ENCODE measurements at regions not wholly inside any gene's neighbourhood (a gene's known extent, or its start where the extent isn't known, plus 50 kb on each side); places are given as distances from the start of the nearest gene placed in this dataset.
"Not testable (repeated sequence)": the region's sequence is repeated elsewhere in the genome, so short reads cannot be mapped to it uniquely, and the experiment has no call there.

DNA sequence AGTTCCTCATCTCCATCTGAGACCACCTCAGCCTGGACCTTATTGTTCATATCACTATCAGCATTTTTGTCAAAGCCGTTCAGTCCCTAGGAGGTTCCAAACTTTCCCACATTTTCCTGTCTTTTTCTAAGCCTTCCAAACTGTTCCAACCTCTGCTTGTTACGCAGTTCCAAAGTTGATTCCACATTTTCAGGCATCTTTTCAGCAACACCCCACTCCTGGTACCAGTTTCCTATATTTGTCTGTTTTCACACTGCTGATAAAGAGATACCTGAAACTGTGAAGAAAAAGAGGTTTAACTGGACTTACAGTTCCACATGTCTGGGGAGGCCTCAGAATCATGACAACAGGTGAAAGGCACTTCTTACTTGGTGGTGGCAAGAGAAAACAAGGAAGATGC lies 622.1 kb downstream of the MAT2B start:
- H3K27me3 ChIP-seq (replicated peaks; ENCODE audit: control insufficient read depth, insufficient read depth, low read length, poor library complexity, severe bottlenecking) = no peaks in the 10 kb centered on the region
- no peaks in the 10 kb centered on the region for H3K36me3 ChIP-seq (ENCODE audit: control insufficient read depth, insufficient read depth, low read length)
- no peak overlapping the region for H3K27ac ChIP-seq (ENCODE audit: insufficient read depth, low read length, poor library complexity, severe bottlenecking)
- peaks cover 4% of the 10 kb centered on the region for H3K9me3 ChIP-seq (ENCODE audit: control insufficient read depth, low read length)
- no peaks in the 10 kb centered on the region for H3K4me1 ChIP-seq (ENCODE audit: control insufficient read depth, insufficient read depth, low read length, poor library complexity, severe bottlenecking)
- no peak for DNase-seq
- no peak overlapping the region for H3K4me3 ChIP-seq (ENCODE audit: insufficient read depth, low read depth, low read length, poor library complexity, severe bottlenecking)

DNA sequence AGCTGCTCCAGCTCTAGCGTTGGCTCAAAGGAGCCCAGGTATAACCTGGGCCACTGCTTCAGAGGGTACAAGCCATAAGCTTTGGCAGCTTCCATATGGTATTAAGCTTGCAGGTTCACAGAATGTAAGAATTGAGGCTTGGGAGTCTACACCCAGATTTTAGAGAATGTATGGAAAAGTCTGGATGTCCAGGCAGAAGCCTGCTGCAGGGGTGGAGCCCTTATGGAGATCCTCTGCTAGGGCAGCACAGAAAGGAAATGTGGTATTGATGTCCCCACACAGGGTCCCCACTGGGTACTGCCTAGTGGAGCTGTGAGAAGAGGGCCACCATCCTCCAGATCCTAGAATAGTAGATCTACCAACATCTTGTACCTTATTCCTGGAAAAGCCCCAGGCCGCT lies 626.9 kb downstream of the MAT2B start:
- H3K27ac ChIP-seq (ENCODE audit: insufficient read depth, low read length, poor library complexity, severe bottlenecking) = no peak overlapping the region
- peaks cover 4% of the 10 kb centered on the region for H3K9me3 ChIP-seq (ENCODE audit: control insufficient read depth, low read length)
- DNase-seq = no peak
- no peaks in the 10 kb centered on the region for H3K36me3 ChIP-seq (ENCODE audit: control insufficient read depth, insufficient read depth, low read length)
- H3K4me1 ChIP-seq (ENCODE audit: control insufficient read depth, insufficient read depth, low read length, poor library complexity, severe bottlenecking) = no peaks in the 10 kb centered on the region
- H3K27me3 ChIP-seq (replicated peaks; ENCODE audit: control insufficient read depth, insufficient read depth, low read length, poor library complexity, severe bottlenecking) = no peaks in the 10 kb centered on the region
- no peak overlapping the region for H3K4me3 ChIP-seq (ENCODE audit: insufficient read depth, low read depth, low read length, poor library complexity, severe bottlenecking)

DNA sequence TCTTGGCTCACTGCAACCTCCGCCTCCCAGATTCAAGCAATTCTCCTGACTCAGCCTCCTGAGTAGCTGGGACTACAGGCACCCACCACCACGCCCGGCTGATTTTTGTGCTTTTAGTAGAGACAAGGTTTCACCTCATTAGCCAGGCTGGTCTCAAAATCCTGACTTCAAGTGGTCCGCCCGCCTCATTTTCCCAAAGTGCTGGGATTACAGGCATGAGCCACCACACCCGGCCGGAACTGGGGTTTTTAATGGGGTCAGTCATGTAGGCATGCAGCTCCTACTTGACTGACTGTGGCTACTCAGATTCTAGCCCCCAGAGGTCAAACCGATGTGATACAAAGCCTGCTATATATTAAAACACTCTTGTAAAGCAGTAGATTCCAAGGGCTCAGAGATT lies 631.7 kb downstream of the MAT2B start:
- no peaks in the 10 kb centered on the region for H3K4me1 ChIP-seq (ENCODE audit: control insufficient read depth, insufficient read depth, low read length, poor library complexity, severe bottlenecking)
- no peak overlapping the region for H3K27ac ChIP-seq (ENCODE audit: insufficient read depth, low read length, poor library complexity, severe bottlenecking)
- H3K4me3 ChIP-seq (ENCODE audit: insufficient read depth, low read depth, low read length, poor library complexity, severe bottlenecking) = no peak overlapping the region
- no peak for DNase-seq
- H3K27me3 ChIP-seq (replicated peaks; ENCODE audit: control insufficient read depth, insufficient read depth, low read length, poor library complexity, severe bottlenecking) = no peaks in the 10 kb centered on the region
- H3K9me3 ChIP-seq (ENCODE audit: control insufficient read depth, low read length) = no peaks in the 10 kb centered on the region
- no peaks in the 10 kb centered on the region for H3K36me3 ChIP-seq (ENCODE audit: control insufficient read depth, insufficient read depth, low read length)

DNA sequence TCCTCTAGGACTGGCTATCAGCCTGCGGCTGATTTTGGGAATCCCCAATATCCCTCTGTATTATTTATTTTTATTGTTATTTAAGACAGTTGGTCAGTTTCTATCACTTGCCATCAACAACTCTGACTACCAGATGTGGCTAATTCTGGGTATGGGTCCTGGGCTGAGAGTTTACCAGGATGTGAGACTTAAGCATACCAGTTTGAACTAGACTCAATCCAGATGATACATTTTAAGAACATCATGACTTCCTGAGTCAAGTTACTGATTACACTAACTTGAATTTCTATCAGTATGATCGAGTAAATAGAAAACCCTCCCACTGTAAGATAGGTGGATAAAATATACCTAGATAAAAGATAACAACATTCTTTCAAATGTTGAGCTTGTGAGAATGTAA lies 634.0 kb downstream of the MAT2B start:
- H3K4me3 ChIP-seq (ENCODE audit: insufficient read depth, low read depth, low read length, poor library complexity, severe bottlenecking) = no peak overlapping the region
- H3K27me3 ChIP-seq (replicated peaks; ENCODE audit: control insufficient read depth, insufficient read depth, low read length, poor library complexity, severe bottlenecking) = no peaks in the 10 kb centered on the region
- no peak for DNase-seq
- H3K36me3 ChIP-seq (ENCODE audit: control insufficient read depth, insufficient read depth, low read length) = no peaks in the 10 kb centered on the region
- no peaks in the 10 kb centered on the region for H3K4me1 ChIP-seq (ENCODE audit: control insufficient read depth, insufficient read depth, low read length, poor library complexity, severe bottlenecking)
- no peaks in the 10 kb centered on the region for H3K9me3 ChIP-seq (ENCODE audit: control insufficient read depth, low read length)
- H3K27ac ChIP-seq (ENCODE audit: insufficient read depth, low read length, poor library complexity, severe bottlenecking) = no peak overlapping the region

DNA sequence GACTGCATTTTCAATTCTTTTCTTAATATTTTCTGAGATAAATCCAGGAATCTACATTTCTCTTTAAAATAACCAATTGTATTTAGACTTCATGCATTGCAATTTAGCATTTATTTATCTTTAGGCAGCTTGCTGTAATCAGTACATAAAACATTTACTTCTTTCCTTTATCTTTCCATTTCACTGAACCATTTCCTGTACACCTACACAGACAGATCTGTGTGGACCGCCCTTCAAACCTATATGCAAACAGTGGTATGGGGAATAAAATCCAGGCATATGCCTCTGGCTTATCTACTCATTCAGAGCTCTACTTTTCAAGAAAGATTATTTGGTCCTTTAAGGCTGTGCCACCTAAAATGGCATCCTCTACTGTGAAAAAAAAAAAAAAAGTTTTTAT lies 640.0 kb downstream of the MAT2B start:
- no peak overlapping the region for H3K4me3 ChIP-seq (ENCODE audit: insufficient read depth, low read depth, low read length, poor library complexity, severe bottlenecking)
- H3K9me3 ChIP-seq (ENCODE audit: control insufficient read depth, low read length) = no peaks in the 10 kb centered on the region
- H3K27ac ChIP-seq (ENCODE audit: insufficient read depth, low read length, poor library complexity, severe bottlenecking) = no peak overlapping the region
- DNase-seq = no peak
- no peaks in the 10 kb centered on the region for H3K36me3 ChIP-seq (ENCODE audit: control insufficient read depth, insufficient read depth, low read length)
- no peaks in the 10 kb centered on the region for H3K27me3 ChIP-seq (replicated peaks; ENCODE audit: control insufficient read depth, insufficient read depth, low read length, poor library complexity, severe bottlenecking)
- H3K4me1 ChIP-seq (ENCODE audit: control insufficient read depth, insufficient read depth, low read length, poor library complexity, severe bottlenecking) = no peaks in the 10 kb centered on the region

DNA sequence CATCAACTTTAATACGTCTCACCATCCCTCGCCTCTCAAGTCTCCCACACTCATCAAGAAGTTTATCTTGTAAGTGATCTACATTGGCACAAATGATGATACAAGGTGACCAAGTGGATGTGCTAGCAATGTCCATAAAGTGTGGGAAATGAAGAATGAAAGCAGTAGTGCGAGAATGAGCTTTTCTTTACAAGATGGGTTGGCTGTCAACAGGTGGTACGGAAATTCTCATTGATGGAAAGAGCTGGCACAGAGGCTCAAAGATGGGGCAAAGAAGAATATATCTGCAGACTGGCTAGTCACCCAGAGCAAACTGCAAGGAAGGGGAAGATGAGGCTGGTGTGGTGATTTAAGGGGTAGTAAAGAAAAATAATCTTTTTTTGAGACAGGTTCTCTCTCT lies 640.8 kb downstream of the MAT2B start:
- H3K36me3 ChIP-seq (ENCODE audit: control insufficient read depth, insufficient read depth, low read length) = no peaks in the 10 kb centered on the region
- no peak for DNase-seq
- H3K4me3 ChIP-seq (ENCODE audit: insufficient read depth, low read depth, low read length, poor library complexity, severe bottlenecking) = no peak overlapping the region
- no peaks in the 10 kb centered on the region for H3K4me1 ChIP-seq (ENCODE audit: control insufficient read depth, insufficient read depth, low read length, poor library complexity, severe bottlenecking)
- H3K9me3 ChIP-seq (ENCODE audit: control insufficient read depth, low read length) = no peaks in the 10 kb centered on the region
- H3K27ac ChIP-seq (ENCODE audit: insufficient read depth, low read length, poor library complexity, severe bottlenecking) = no peak overlapping the region
- H3K27me3 ChIP-seq (replicated peaks; ENCODE audit: control insufficient read depth, insufficient read depth, low read length, poor library complexity, severe bottlenecking) = no peaks in the 10 kb centered on the region

DNA sequence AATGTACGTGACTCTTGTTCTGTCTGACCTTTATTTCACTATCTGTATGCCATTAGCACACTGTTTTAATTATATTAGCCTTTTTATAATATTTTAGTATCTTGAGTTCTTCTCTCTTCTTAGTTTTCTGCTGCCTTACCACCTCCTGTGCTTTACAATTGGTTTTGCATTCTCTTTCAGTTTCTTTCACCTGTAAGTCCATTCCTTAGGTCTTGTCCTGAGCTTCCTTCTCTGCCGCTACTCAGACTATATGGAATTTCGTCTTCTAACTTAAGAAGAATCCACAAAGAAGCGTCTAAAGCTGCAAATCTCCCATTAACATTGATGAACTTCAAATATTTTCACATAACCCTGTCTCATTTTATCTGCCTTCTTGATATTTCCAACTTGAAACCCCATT lies 642.9 kb downstream of the MAT2B start:
- no peak overlapping the region for H3K27ac ChIP-seq (ENCODE audit: insufficient read depth, low read length, poor library complexity, severe bottlenecking)
- H3K27me3 ChIP-seq (replicated peaks; ENCODE audit: control insufficient read depth, insufficient read depth, low read length, poor library complexity, severe bottlenecking) = no peaks in the 10 kb centered on the region
- no peaks in the 10 kb centered on the region for H3K4me1 ChIP-seq (ENCODE audit: control insufficient read depth, insufficient read depth, low read length, poor library complexity, severe bottlenecking)
- no peak overlapping the region for H3K4me3 ChIP-seq (ENCODE audit: insufficient read depth, low read depth, low read length, poor library complexity, severe bottlenecking)
- H3K9me3 ChIP-seq (ENCODE audit: control insufficient read depth, low read length) = no peaks in the 10 kb centered on the region
- no peak for DNase-seq
- H3K36me3 ChIP-seq (ENCODE audit: control insufficient read depth, insufficient read depth, low read length) = no peaks in the 10 kb centered on the region

DNA sequence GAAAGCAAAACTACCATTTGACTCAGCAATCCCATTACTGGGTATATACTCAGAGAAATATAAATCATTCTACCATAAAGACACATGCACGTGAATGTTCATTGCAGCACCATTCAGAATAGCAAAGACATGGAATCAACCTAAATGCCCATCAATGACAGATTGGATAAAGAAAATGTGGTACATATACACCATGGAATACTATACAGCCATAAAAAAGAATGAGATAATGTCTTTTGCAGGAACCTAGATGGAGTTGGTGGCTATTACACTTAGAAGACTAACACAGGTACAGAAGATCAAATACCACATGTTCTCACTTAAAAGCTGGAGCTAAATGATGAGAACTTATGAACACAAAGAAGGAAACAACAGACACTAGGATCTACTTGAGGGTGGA lies 647.1 kb downstream of the MAT2B start:
- H3K27me3 ChIP-seq (replicated peaks; ENCODE audit: control insufficient read depth, insufficient read depth, low read length, poor library complexity, severe bottlenecking); DNase-seq; H3K36me3 ChIP-seq (ENCODE audit: control insufficient read depth, insufficient read depth, low read length); H3K27ac ChIP-seq (ENCODE audit: insufficient read depth, low read length, poor library complexity, severe bottlenecking); H3K9me3 ChIP-seq (ENCODE audit: control insufficient read depth, low read length); H3K4me1 ChIP-seq (ENCODE audit: control insufficient read depth, insufficient read depth, low read length, poor library complexity, severe bottlenecking); H3K4me3 ChIP-seq (ENCODE audit: insufficient read depth, low read depth, low read length, poor library complexity, severe bottlenecking): not testable (repeated sequence)

DNA sequence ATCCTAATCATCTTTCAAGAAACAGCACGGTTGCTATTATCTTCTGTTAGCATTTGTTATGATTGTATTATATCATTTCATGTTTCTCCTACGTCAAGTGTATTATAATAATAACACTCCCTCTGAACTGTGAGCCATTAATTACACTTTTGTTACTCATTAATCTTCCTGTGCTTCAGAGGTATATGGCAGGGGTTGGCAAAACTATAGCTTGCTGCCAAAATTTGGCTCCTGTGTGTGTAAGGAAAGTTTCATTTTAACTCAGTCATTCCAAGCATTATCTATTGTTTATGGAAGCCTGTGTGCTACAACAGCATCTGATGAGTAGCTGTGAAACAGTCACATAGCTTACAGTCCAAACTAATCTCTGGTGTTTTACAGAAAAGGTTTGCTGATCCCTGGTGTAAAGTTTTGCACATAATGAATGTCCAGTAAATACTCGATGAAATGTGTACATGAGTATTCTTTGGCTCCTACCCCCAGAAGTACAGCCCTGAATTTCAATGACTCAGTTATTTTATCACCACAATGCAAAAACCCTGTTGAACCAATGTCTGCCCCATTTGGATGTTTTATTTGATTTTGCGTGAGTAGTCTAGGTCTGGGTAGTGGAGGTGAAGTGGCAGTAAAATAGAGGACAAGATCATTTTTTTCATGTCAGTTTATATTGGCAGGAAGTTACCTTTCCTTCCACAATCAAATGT lies 648.2 kb downstream of the MAT2B start:
- H3K4me3 ChIP-seq (ENCODE audit: insufficient read depth, low read depth, low read length, poor library complexity, severe bottlenecking) = no peak overlapping the region
- no peaks in the 10 kb centered on the region for H3K4me1 ChIP-seq (ENCODE audit: control insufficient read depth, insufficient read depth, low read length, poor library complexity, severe bottlenecking)
- no peaks in the 10 kb centered on the region for H3K9me3 ChIP-seq (ENCODE audit: control insufficient read depth, low read length)
- no peaks in the 10 kb centered on the region for H3K36me3 ChIP-seq (ENCODE audit: control insufficient read depth, insufficient read depth, low read length)
- DNase-seq = no peak
- no peaks in the 10 kb centered on the region for H3K27me3 ChIP-seq (replicated peaks; ENCODE audit: control insufficient read depth, insufficient read depth, low read length, poor library complexity, severe bottlenecking)
- H3K27ac ChIP-seq (ENCODE audit: insufficient read depth, low read length, poor library complexity, severe bottlenecking) = no peak overlapping the region

DNA sequence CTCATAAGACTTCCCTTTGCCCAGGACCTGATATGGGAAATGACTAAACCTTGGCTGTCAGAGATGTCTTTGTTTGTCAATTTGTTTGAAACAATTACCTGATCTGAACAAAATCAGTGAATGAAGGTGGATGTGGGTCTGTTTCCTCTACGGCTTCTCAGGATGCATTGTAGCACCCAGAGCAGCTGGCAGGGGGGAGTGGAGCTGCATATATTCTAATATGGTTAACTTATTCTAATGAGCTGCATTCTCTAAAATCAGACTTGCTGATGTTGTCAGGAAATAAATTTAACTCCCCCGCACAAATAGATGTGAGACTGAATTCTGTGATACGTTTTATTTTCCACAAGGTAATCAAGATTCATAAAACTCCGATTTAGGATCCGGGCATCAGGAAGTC lies 665.4 kb downstream of the MAT2B start:
- Histone ChIP-seq H3K4me3 (ENCODE audit: insufficient read depth, low read depth, low read length, poor library complexity, severe bottlenecking) (no peak overlapping the region), H3K4me1 (ENCODE audit: control insufficient read depth, insufficient read depth, low read length, poor library complexity, severe bottlenecking) (no peaks in the 10 kb centered on the region), H3K27ac (ENCODE audit: insufficient read depth, low read length, poor library complexity, severe bottlenecking) (no peak overlapping the region), H3K27me3 (replicated peaks; ENCODE audit: control insufficient read depth, insufficient read depth, low read length, poor library complexity, severe bottlenecking) (no peaks in the 10 kb centered on the region), H3K9me3 (ENCODE audit: control insufficient read depth, low read length) (no peaks in the 10 kb centered on the region), H3K36me3 (ENCODE audit: control insufficient read depth, insufficient read depth, low read length) (no peaks in the 10 kb centered on the region)
- no peak for DNase-seq

Data from effector memory CD4-positive, alpha-beta T cell (primary cell).